KG1 (cell line): ENCODE measurements at regions not wholly inside any gene's neighbourhood (a gene's known extent, or its start where the extent isn't known, plus 50 kb on each side); places are given as distances from the start of the nearest gene placed in this dataset.

Experiments
- DNase-seq: peaks from one replicate; lab custom pipeline; 2025; lab: John Stamatoyannopoulos, UW

DNA sequence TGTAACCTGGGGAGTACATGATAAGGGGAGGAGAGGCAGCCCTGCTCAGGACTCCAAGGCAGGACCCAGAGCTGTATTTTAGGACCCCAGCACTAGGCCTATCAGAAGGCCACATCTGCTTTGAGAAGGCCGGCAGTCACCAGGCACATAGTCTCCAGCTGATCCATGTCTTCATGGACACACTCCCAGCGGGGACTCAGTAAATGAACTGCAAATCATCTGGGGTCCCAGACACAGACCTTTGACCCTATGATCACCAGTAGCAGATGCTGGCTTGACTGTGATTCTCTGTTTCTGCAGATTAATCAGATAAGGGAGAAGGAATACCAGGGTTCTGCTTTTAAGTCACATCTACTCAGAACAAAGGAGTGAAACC, 341.4 kb upstream of the PODXL start:
- DNase-seq = no peak

DNA sequence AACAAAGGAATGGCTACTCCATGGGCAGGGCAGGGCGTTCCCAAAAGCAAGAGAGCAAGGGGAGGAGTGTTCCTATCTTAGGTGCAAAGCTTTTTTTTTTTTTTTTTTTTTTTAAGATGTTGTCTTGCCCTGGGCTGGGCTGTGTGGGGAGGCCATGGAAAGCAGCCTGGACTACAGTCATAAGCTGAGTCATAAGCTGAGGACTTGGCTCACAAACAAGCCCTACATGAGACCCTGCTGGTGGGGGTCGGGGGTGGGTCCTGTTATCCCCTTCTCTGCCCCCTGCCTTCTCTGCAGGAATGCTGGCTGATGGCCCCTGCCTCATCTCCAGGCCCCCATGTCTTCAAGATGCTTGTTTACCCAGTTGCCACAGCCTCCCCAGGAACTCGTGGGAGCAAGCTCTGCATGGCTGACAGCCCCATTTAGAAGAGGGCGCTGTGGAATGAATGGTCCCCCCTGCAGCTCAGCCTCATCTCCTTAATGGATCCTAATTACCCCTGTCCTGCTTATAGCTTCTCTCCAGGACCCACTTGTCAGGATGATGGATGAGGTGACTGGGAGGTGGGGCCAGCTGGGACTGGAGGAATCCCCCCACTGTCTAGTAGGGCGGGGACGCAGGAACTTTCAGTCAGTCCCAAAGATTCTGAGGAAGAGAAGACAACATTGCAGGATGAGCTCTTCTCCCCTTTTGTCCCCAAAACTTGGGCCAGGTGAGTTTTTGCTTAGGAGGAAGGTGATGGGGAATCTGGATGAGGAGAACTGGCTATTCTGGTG, 340.8 kb upstream of the PODXL start:
- DNase-seq = no peak

DNA sequence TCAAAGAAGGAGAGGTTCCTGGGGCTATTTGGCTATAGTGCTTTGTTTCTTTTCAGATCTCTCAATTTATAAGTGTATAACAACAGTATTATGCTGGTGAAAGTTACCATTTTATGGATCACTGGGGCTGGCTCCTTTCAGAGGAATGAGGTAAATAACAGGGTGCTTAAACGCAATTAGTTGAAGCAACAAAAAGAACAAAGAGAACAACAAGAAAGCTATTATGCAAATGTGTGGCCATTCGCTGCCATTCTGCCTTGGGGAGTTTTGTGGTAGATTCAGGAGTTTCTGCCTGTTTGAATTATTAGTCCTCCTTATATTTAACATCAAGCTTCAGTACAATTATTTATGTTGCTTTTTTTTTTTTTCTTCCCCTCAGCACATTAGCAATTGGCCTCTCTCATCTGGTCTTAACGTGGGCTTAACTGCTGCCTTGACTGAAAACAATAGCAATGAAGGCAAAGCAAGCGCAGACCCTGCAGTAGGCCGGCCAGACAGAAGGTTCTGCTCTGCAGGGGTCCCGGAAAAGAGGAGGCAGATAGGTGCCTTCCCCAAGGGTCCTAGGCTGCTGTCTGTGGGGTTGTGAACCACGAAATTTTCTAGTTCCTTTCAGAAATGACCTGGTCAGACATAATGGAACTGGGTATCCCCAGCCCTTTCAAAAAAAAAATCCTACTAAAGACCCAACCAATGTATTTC, 339.9 kb upstream of the PODXL start:
- DNase-seq = no peak

DNA sequence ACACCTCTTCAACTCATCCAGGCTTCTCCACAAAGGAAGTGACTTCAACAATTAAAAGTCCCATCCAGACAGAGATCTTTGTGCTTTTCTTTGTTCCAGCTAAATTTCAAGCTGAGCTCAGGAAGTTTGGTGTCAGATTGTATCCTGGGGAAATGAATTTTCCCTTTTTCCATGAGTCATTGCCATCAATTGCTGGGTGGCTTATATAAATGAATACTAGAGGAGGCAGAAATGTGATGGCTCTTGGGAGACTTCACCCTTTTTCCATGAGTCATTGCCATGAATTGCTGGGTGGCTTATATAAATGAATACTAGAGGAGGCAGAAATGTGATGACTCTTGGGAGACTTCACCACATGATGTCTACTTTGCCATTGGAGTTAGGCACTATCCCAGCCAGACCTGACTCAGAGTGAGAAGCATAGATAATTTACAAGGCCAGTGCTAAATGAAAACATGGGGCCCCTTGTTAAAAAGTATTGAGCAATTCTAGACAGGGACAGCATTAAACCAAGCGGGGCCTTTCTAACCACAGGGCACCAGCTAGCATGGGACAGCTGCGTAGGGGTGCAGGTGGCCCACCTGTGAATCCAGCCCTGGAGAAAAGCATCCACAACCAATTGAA, 339.2 kb upstream of the PODXL start:
- no peak for DNase-seq

DNA sequence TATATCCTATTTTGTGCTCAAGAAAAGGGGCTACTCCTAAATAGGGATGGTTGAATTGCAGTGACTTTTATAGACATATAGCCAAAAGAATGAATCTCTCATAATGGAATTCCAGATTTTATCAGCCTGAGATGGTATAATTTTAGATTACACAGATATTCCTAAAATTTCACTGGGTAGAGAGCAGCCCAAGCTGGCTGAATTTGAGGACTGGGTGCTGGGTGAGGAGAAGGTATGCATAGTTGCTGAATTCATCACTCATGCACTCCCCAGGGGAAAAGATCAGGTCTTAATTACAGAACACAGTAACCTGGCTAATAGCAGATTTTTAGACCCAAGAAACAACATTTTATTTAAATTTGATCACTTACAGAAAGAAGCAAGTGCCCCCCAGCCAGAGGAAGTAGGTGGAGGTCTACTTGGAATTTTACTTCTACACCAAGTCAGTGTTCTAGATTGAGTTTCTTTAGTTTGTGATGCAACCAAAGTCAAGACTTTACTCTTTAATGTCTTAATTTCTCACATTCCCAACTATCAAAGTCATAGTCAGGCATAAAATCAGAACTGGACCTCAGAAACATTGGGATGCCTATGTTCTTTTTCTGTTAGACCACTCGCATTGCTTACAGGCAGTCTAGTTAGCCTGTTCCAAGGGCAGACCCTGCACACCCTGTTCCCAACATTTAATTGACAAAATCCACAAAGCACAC, 337.4 kb upstream of the PODXL start:
- DNase-seq = no peak

DNA sequence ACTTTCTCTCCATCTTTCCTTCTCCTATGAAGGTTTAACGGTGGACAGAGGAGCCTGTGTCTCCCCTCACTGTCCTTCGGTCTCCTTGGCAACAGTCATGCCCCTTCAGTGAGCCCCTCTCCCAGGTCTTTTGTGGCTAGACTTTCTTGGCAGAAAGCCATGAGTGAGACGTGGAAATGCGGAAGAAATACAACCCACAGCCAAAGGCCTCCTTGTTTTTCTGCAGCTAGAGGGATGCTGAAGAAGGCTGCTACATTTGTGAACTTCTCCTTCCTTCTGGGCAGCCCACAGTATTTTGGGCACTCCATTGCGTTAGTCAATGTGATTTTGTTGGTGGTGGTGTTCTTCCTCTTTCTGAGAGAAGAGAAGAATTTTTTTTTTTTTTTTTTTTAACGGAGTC, 333.7 kb upstream of the PODXL start:
- no peak for DNase-seq

DNA sequence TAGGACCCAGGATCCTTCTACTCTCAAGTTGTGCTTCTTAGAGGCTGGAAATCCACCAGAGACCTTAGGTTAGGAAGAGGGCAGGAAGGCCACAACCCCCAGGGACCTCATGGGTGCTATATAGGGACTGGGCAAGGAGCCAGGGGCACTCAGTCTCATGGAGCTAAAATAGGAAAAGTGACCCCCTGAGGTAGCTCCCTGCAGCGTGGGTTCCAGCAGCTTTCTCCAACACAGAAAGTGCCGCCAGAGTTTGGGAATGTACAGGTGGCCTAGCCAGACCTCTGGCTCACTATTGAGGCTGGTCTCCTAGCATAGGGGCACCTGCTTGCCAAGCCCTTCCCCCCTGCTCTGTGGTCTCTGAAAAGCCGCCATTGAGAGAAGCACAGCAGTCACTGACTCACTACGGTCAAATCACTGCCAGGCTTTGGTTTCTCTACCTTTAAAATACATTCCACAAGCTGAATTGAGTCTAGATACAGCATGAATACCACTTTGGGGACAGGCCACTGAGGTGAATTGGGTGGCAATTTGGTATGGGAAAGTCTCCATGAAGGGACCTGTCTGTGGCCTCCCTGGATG, 333.2 kb upstream of the PODXL start:
- no peak for DNase-seq

DNA sequence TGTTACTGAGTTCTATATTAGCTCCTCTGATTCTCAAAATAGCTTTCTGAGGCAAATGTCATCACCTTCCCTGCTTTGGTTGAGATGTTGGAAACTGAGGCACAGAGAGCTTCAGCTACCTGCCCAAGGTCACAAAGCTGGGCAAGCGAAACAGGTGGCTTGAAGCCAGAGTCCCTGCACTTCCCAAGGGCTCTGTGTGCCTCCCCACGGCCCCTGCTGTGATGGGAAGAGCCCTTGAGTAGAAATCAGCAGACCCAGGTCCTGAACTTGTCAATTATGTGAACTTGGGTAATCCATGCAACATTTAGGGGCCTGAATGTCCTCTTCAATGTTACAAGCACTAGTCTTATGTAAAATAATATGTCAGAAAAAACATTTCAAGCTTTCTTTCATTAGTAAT, 327.3 kb upstream of the PODXL start:
- no peak for DNase-seq

DNA sequence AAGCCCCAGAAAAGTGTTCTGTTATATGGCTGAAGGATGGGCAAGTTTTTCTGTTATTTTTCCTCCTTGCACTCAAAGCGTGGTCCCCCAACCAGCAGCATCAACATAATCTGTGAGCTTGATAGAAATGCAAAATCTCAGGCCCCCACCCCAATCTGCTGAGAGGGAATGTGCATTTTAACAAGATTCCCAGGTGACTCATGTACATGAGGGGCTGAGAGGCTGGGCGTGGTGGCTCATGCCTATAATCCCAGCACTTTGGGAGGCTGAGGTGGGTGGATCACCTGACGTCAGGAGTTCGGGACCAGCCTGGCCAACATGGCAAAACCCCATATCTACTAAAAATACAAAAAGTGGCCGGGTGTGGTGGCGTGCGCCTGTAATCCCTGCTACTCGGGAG, 326.8 kb upstream of the PODXL start:
- no peak for DNase-seq

DNA sequence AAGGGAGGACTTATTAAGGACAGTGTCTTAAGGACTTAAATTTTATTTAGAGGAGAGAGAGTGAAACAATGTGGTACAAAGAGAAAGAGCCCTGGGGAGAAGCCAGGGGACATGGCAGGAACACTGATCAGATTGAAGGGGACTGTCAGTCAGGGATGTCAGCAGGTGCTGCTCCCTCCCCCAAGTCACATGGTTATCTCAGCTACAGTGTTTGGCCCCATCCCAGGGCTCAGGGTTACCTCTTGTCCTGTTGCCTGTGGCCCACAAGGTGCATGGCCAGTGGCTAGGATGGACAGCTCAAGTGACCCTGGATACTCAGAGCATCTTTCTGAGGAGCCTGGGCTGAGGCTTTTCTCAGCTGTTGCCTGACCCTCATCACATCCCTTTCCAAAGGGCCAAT, 325.9 kb upstream of the PODXL start:
- no peak for DNase-seq

DNA sequence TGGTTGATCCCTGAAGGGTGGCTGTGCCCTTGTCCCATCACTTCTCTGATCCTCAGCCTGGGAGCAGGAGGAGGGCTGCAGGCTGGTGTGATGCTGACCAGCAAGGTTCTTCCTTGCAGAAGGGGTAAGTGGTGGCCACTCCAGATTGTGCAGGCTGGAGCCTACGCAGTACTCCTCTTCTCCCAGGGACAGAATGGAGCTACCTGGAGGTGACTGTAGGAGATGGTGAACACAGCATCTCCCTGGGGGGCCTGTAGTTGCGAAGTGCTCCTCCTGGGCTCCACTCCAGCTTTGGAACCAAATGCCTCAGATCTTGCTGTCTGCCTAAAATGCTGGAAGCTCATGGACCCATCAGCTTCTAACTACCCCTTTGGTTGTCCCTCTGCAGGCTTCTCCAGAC, 323.6 kb upstream of the PODXL start:
- no peak for DNase-seq

DNA sequence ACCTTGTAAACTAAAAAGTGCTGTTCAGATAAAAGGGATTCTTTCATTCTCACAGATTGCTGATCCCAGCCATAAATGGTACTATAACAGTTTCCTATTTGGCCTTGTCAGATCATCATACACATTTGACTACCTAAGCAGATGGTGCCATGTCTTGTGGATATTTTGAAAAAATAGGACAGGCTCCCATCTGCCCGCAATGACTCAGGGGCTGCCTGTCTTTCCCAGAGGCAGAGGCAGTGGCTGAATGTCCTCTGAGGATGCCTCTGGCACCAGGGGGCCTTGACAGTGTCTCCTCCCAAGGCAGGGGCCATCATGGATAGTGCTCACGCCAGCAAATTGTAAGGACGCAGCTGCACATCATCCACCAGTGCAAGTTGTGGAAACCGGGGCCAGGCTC, 323.0 kb upstream of the PODXL start:
- DNase-seq = no peak

DNA sequence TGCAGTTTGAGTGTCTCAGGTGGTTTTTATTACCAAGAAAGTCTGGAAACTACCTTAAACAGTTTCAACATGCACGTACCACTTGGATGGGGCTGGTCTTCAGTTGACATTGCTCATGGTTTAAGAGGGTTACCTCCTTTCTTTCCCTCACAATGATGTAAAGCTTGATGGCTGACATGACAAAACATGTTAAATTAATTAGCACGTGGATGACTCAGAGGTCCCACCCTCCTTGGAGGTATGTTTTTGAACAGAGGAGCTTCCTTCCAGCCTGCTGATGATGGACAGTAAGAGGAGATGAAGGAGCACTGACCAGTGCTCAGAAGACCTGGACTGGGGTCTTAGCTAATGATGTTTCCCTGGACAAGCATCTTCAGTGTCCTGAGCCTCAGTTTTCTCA, 322.3 kb upstream of the PODXL start:
- DNase-seq = no peak

DNA sequence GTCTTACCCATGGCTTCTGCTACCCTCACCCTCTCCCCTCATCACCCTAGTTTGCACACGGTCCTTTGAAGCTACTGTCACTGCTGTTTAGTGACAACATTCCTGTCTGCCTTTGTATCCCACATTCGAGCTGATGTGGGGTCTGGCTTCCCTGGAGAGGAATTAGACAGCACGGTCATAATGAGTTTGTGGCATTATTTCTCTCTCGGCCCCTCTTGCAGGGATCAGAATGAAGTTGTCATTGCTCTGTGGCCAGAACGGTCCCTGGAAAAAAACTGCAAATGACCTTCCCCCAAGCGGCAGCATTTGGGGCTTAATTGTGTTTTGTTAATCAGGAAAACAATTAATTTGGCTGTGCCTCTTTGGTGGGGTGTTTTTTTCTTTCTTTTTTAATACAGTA, 317.2 kb upstream of the PODXL start:
- DNase-seq = no peak

DNA sequence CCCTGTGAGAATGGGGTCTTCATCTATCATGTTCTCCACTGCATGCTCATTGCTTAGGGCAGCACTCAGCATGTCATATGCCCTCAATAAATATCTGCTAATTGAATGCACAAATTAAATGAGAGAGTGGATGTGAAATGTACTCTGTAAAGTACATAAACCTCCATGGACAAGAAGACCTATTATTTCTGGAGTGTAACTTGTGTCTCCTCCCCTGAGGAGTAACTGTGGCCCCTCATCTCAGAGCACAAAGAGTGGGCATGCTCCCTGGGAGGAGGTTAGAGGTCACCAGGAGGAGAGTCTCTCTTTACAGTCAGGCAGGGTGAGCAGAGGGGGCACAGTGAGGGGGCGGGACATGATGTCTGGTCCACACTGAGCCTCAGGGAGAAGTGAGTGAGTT, 313.6 kb upstream of the PODXL start:
- DNase-seq = no peak

DNA sequence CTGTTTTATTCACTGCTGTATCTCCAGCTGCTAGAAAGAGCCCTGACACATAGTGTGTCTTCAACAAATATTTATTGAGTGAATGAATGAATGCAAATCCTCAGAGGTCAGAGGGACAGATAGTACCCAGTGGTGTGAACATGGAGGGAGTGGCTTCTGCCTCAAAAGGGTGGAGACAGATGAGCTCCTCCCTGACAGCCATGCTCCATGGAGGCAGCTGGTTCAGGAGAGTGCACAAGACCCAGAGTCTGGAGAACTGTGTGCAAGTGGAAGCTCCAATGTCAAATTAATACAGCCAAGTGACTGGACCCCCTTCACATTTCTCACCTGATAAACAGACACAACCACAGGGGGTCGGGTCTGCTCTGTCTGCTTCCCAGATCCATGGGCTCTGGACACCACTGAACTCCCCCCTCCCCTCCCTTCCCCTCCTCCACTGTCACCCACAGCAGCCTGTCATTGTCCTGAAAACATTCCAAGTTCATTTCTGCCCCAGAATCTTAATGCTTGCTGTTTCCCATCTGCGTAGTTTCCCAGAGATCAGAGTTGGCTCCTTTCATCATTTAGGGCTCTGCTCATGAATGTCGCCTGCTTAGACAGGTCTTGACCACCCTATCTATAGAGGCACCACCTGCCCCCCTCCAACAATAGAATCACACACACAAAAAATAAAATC, 312.9 kb upstream of the PODXL start:
- DNase-seq = no peak

DNA sequence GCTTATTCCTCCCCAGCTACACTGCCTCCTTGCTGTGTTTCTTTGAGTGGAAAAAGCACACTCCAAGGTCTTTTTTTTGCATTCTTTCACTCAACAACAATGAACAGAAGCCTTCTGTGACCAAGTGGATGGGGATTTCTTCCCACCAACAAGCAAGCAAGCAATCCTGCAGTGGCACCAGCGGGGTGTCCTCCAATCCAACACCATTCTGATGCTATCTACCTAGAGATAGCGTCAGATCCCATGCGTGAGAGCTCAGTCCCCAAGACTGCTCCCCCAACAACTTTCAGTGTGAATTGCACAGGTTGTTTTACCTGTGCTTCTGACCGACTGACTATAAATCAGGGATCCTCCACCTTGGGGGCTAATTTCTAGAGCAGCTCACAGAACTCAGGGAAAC, 311.0 kb upstream of the PODXL start:
- DNase-seq = no peak

DNA sequence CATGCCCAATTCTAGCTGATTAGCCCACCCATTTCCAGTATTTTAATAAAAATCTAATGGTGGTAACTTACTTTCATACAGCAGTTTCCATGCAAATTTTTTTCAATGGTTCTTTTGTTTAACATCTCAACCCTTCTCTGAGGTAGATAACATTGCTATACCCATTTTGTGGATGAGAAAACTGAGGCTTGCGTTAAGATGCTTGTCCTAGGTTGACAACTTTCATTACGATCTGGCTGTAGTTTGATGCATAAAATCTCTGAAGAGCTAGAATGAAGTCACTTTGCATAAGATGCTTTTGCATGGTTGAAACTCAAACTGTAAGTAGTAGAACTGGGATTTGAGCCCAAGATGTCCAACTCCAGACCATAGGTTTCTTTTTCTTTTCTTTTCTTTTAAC, 309.5 kb upstream of the PODXL start:
- no peak for DNase-seq

DNA sequence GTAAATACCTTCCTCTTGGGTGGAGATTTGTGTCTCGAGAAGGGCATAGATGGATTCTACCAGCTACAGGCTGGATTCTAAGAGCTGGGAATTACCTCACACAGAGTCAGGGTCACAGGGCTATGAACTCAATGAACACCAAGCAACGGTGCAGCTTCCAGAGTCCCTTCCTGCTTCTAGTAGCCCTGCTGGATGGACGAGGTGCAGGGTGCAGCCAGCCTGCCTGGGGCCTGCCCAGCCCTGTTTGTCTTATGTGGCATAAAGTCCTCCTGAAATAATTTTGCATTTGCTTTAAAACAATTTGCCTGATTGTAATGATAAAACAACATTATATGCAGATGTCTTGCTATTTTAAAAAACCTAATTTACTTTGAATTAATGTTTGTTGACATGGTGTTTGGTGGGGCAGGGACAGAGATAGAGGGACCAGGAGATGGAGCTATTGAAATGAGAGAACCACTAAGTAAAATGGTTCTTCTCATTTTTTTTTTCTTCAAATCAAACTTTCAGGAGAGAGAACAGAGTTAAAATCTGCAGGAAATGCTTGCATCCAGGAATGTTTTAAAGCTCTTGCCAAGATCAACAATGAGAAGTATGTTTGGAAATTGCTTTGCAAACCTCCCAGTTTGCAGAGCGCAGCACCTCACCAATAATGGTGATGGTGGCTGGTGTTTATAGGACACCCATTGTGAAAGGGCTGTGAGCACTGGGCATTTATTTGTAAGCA, 305.4 kb upstream of the PODXL start:
- DNase-seq = no peak

DNA sequence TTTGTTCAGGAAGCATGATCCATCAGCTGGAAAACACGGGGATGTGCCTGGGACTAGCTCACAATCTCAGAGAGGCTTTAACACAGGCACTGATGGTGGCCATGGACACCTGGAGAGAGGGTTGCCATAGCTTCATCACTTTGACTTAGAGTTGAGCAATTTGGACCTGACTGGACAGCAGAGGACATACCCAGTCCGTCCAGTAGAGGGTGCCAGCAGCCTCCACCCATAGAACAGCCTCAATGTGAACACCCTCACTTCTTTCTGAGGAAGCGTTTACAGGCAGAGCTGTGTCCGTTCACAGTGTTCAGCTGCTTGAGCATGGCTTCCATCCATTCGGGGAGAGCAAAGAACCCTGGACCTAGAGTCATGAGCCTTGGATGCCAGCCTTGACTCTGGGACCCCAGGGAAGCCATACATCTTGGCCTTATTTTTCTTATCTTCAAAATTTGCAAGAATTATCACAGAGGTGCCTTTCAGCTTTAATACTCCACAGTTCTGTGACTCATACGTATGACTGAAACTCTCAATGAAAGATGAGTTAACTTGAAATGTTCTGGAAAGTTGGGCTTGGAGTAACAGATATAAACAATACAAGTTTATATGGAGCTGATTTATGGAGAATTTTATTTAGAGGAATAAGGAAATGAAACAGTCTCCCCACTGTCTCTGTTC, 302.9 kb upstream of the PODXL start:
- DNase-seq = no peak

DNA sequence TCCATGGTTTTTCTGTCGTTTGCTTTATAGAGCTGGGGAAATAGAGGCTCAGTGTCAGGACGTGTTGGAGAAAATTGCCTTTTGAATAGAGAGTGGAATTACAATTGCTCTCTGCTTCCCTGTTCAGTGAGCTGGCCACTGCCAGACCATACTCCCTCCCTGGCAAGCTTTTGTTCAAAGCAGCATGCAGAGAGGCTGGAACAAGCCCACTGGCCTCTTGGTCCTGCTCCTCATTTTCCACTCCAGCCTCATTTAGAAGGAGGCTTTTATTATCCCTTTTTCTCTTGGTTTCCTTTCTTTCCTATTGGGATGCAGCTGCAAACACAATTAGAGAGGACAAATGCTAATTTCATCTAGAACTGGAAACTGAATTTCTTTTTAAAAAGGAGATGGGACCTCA, 302.2 kb upstream of the PODXL start:
- DNase-seq = no peak
